Effector memory CD8-positive, alpha-beta T cell (primary cell): ENCODE measurements at regions not wholly inside any gene's neighbourhood (a gene's known extent, or its start where the extent isn't known, plus 50 kb on each side); places are given as distances from the start of the nearest gene placed in this dataset.
"Not testable (repeated sequence)": the region's sequence is repeated elsewhere in the genome, so short reads cannot be mapped to it uniquely, and the experiment has no call there.

ENCODE experiments used
- ATAC-seq: fragments of 150-1000 bp; cut with Tn5 transposase; replicated peaks from 2 replicates; pipeline ENCODE4 v1.10.0; 2021; ENCODE audit warnings: mild to moderate bottlenecking, moderate library complexity
- DNase-seq, 3 experiments: peaks; one replicate each; pipeline ENCODE4 v3.0.0; 2021
- H3K27ac Mint-ChIP-seq, 2 donors: one replicate each; pipeline ENCODE4 v1.8.0; 2022; ENCODE audit warnings: mild to moderate bottlenecking in 2 of 2, mixed read lengths in 2 of 2, moderate library complexity in 2 of 2
- H3K27me3 Mint-ChIP-seq, 2 donors: one replicate each; pipeline ENCODE4 v1.8.0; 2022; ENCODE audit warnings: mixed read lengths in 2 of 2
- H3K36me3 Mint-ChIP-seq: one replicate; pipeline ENCODE4 v1.8.0; 2022; ENCODE audit warnings: mild to moderate bottlenecking, moderate library complexity, mixed read lengths; ENCODE audit not compliant: insufficient read depth
- H3K4me1 Mint-ChIP-seq, 2 donors: one replicate each; pipeline ENCODE4 v1.8.0; 2022; ENCODE audit warnings: low read depth in 2 of 2, mixed read lengths in 2 of 2
- H3K4me3 Mint-ChIP-seq, 2 donors: one replicate each; pipeline ENCODE4 v1.8.0; 2022; ENCODE audit warnings: mild to moderate bottlenecking in 2 of 2, mixed read lengths in 2 of 2, moderate library complexity in 2 of 2
- H3K9me3 Mint-ChIP-seq, 2 donors: one replicate each; pipeline ENCODE4 v1.8.0; 2022; ENCODE audit warnings: mixed read lengths in 2 of 2

- peaks cover 6 to 8% of the 10 kb centered on the region in 2 donors for H3K27me3 Mint-ChIP-seq
- H3K9me3 Mint-ChIP-seq: no peaks in the 10 kb centered on the region
- H3K27ac Mint-ChIP-seq: no peak overlapping the region
- no peak for ATAC-seq
- no peak overlapping the region for H3K4me3 Mint-ChIP-seq
- DNase-seq: no peak
- no peaks in the 10 kb centered on the region for H3K4me1 Mint-ChIP-seq
- no peaks in the 10 kb centered on the region for H3K36me3 Mint-ChIP-seq
Observed at GRCh38 chr14:55849833-55850232, 268.4 kb upstream of the PELI2 start.

DNA sequence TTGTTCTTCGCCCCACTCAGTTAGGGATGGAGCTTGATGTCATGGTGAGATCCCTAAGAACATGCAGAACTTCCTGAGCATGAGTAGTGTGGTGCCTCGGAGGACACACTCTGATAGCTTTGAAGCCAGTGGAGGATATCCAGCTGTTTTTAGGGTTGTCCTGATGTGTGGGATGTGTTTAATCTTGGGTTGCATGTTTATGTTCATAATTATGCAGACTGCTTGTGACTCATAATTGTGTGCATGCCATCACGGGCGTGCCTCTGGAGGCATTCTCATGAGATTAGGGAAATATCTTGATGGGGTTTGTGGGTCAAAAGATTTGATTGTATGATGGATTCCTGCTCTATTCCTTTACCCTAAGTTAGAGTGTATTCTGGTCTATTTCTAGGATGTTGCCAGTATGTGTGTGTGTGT is 267.4 kb upstream of the PELI2 start:
- H3K9me3 Mint-ChIP-seq: no peaks in the 10 kb centered on the region
- ATAC-seq: no peak
- H3K27ac Mint-ChIP-seq: no peak overlapping the region
- peaks cover 6 to 8% of the 10 kb centered on the region in 2 donors for H3K27me3 Mint-ChIP-seq
- H3K4me3 Mint-ChIP-seq: no peak overlapping the region
- DNase-seq: no peak
- H3K36me3 Mint-ChIP-seq: no peaks in the 10 kb centered on the region
- no peaks in the 10 kb centered on the region for H3K4me1 Mint-ChIP-seq

GRCh38 chr14:55851301-55851700 is 266.9 kb upstream of the PELI2 start:
- Mint-ChIP-seq H3K4me3 (no peak overlapping the region), H3K27me3 (peaks cover 6 to 8% of the 10 kb centered on the region in 2 donors), H3K36me3 (no peaks in the 10 kb centered on the region), H3K4me1 (no peaks in the 10 kb centered on the region), H3K27ac (no peak overlapping the region), H3K9me3 (no peaks in the 10 kb centered on the region)
- ATAC-seq (no peak), DNase-seq (no peak)

DNA sequence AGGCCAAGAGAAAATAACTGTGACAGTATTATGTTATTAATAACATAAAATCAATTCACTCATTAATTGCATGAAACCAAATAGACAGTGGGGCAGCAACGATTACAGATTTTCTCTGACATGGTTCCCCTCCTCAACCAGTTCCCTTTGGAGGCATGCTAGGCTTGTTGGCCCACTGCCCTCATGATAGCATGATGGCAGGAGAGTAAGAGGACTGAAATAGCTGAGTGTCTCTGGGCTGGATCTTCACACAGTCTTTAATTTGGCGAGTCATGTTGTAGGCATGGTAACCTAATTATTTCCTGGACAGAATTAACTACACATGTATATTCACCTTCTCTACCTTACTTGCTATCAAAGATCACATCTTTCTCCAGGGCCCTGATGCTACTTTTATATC is 266.2 kb upstream of the PELI2 start:
- H3K9me3 Mint-ChIP-seq: no peaks in the 10 kb centered on the region
- no peak overlapping the region for H3K4me3 Mint-ChIP-seq
- no peak overlapping the region for H3K27ac Mint-ChIP-seq
- DNase-seq: no peak
- peaks cover 6 to 8% of the 10 kb centered on the region in 2 donors for H3K27me3 Mint-ChIP-seq
- no peaks in the 10 kb centered on the region for H3K36me3 Mint-ChIP-seq
- no peaks in the 10 kb centered on the region for H3K4me1 Mint-ChIP-seq
- no peak for ATAC-seq

DNA sequence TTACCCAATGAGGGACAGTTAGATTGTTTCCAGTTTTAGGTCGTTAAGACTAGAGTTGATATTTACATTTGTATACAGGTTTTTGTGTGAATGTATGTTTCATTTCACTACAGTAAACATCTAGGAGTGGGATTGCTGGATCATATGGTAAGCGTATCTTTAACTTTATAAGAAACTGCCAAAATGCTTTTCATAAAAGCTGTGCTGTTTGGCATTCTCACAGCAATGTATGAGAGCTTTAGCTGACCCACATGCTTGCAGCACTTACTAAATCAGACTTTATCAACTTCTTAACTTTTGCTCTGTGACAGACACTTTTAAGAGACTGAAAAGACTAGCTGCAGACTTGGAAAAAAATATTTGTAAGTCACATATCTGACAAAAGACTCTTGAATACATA is 262.5 kb upstream of the PELI2 start:
- no peak for DNase-seq
- ATAC-seq: no peak
- peaks cover 6 to 7% of the 10 kb centered on the region in 2 donors for H3K9me3 Mint-ChIP-seq
- peaks cover 3% of the 10 kb centered on the region for H3K36me3 Mint-ChIP-seq
- no peak overlapping the region for H3K27ac Mint-ChIP-seq
- no peak overlapping the region for H3K4me3 Mint-ChIP-seq
- H3K27me3 Mint-ChIP-seq: no peaks in the 10 kb centered on the region
- H3K4me1 Mint-ChIP-seq: no peaks in the 10 kb centered on the region

- DNase-seq: no peak
- Mint-ChIP-seq H3K36me3 (peaks cover 3% of the 10 kb centered on the region), H3K4me3 (no peak overlapping the region), H3K27ac (no peak overlapping the region), H3K4me1 (no peaks in the 10 kb centered on the region), H3K9me3 (peaks cover 6 to 7% of the 10 kb centered on the region in 2 donors), H3K27me3 (peaks cover 7 to 11% of the 10 kb centered on the region in 2 donors)
- no peak for ATAC-seq
Observed at GRCh38 chr14:55858604-55859003, 259.6 kb upstream of the PELI2 start.

GRCh38 chr14:55861561-55861960 is 256.6 kb upstream of the PELI2 start:
- not testable (repeated sequence) for DNase-seq, H3K36me3 Mint-ChIP-seq, H3K4me3 Mint-ChIP-seq, H3K27ac Mint-ChIP-seq, H3K9me3 Mint-ChIP-seq, ATAC-seq, H3K4me1 Mint-ChIP-seq
- H3K27me3 Mint-ChIP-seq: peaks cover 16 to 23% of the 10 kb centered on the region in 2 donors

GRCh38 chr14:55864890-55865655 is 253.1 kb upstream of the PELI2 start:
- H3K9me3 Mint-ChIP-seq: peaks cover 0 to 1% of the 10 kb centered on the region in 2 donors
- peaks cover 0 to 2% of the 10 kb centered on the region in 2 donors for H3K4me1 Mint-ChIP-seq
- H3K27ac Mint-ChIP-seq: no peak overlapping the region
- H3K36me3 Mint-ChIP-seq: no peaks in the 10 kb centered on the region
- ATAC-seq (peak; percentile 24), DNase-seq (no peak)
- no peak overlapping the region for H3K4me3 Mint-ChIP-seq
- peaks cover 27 to 32% of the 10 kb centered on the region in 2 donors for H3K27me3 Mint-ChIP-seq

GRCh38 chr14:55867311-55867710 is 250.9 kb upstream of the PELI2 start:
- ATAC-seq (no peak), DNase-seq (no peak)
- Mint-ChIP-seq H3K27me3 (peaks cover 24 to 27% of the 10 kb centered on the region in 2 donors), H3K4me3 (no peak overlapping the region), H3K9me3 (no peaks in the 10 kb centered on the region), H3K27ac (no peak overlapping the region), H3K36me3 (no peaks in the 10 kb centered on the region), H3K4me1 (peaks cover 0 to 2% of the 10 kb centered on the region in 2 donors)

DNA sequence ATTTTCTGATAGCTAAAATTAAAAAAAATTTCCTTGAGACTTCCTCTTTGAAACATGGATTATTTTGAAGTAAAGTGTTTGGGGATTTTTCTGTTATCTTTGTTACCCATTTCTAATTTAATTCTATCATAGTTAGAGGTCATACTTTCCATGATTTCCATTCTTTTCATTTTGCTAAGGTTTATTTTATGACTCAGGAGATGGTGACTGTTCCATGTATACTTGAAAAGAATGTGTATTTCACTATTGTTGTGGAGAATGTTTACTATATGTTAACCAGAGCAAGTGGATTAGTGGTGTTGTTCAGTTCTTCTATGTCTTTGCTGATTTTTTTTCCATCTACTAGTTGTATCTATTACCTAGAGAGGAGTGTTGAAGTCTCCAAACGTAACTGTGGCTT is 250.5 kb upstream of the PELI2 start:
- DNase-seq (no peak), ATAC-seq (no peak)
- no peaks in the 10 kb centered on the region for H3K9me3 Mint-ChIP-seq
- no peak overlapping the region for H3K4me3 Mint-ChIP-seq
- H3K36me3 Mint-ChIP-seq: no peaks in the 10 kb centered on the region
- peaks cover 28 to 31% of the 10 kb centered on the region in 2 donors for H3K27me3 Mint-ChIP-seq
- peaks cover 0 to 2% of the 10 kb centered on the region in 2 donors for H3K4me1 Mint-ChIP-seq
- no peak overlapping the region for H3K27ac Mint-ChIP-seq

GRCh38 chr14:55869397-55870049 is 248.7 kb upstream of the PELI2 start:
- no peak for ATAC-seq
- Mint-ChIP-seq H3K9me3 (no peaks in the 10 kb centered on the region), H3K4me1 (peaks cover 0 to 2% of the 10 kb centered on the region in 2 donors), H3K27me3 (peaks cover 25 to 38% of the 10 kb centered on the region in 2 donors), H3K4me3 (no peak overlapping the region), H3K36me3 (no peaks in the 10 kb centered on the region), H3K27ac (no peak overlapping the region)
- no peak for DNase-seq

DNA sequence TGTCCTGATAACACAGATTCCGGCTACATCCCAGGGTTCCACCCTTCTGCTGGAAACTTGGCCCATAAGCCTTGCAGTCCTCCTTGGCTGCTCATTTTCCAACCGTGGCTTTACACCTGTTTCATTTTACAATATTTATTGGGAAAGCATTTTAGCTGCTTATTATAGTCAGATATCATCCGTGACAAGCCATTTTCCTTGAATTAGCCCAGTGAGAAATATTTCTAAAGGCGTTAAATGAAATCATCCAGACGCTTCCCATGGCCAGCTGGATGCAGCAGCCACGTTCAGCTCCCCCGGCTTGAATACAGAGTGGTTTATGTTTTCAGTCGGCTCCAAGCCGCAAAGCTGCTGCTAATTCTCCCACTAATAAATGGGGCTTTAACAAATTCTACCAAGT is 245.0 kb upstream of the PELI2 start:
- H3K36me3 Mint-ChIP-seq: no peaks in the 10 kb centered on the region
- H3K4me3 Mint-ChIP-seq: no peak overlapping the region
- ATAC-seq (no peak), DNase-seq (no peak)
- no peaks in the 10 kb centered on the region for H3K4me1 Mint-ChIP-seq
- no peaks in the 10 kb centered on the region for H3K9me3 Mint-ChIP-seq
- peak overlapping the region in 1 of 2 donors; percentile 66 for H3K27ac Mint-ChIP-seq
- peaks cover 33 to 48% of the 10 kb centered on the region in 2 donors for H3K27me3 Mint-ChIP-seq

DNA sequence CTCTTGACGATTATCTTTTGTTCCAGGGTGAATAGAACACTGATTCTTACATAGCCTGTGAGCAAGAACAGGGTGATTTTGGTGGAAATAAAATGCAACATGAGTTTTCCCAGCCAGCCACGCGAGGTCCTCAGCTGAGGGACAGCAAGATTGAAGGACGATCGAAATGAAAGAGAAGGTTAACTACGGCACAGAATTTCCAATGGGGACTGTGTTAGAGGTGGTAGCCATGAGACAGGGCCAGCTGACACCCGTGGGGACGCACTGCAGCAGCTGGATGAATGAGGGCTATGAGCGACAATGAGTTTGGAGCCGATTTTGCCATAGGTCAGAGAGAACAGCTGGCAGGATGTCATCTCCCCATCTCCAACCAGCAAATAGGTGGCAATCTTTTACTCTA is 243.4 kb upstream of the PELI2 start:
- H3K27ac Mint-ChIP-seq: no peak overlapping the region
- no peaks in the 10 kb centered on the region for H3K36me3 Mint-ChIP-seq
- DNase-seq (no peak), ATAC-seq (no peak)
- H3K9me3 Mint-ChIP-seq: no peaks in the 10 kb centered on the region
- H3K27me3 Mint-ChIP-seq: peaks cover 29 to 56% of the 10 kb centered on the region in 2 donors
- H3K4me3 Mint-ChIP-seq: no peak overlapping the region
- H3K4me1 Mint-ChIP-seq: no peaks in the 10 kb centered on the region

- H3K27ac Mint-ChIP-seq: no peak overlapping the region
- ATAC-seq (no peak), DNase-seq (no peak)
- H3K4me1 Mint-ChIP-seq: no peaks in the 10 kb centered on the region
- no peak overlapping the region for H3K4me3 Mint-ChIP-seq
- peaks cover 21 to 55% of the 10 kb centered on the region in 2 donors for H3K27me3 Mint-ChIP-seq
- no peaks in the 10 kb centered on the region for H3K36me3 Mint-ChIP-seq
- no peaks in the 10 kb centered on the region for H3K9me3 Mint-ChIP-seq
Observed at GRCh38 chr14:55877942-55878341, 240.3 kb upstream of the PELI2 start.
